ENCODE measurements at regions not wholly inside any gene's neighbourhood (a gene's known extent, or its start where the extent isn't known, plus 50 kb on each side); places are given as distances from the start of the nearest gene placed in this dataset.

- WGBS, 2 donors: 62 to 64% methylated on average over 3 to 10 of the region's 16 CpGs
- no peak overlapping the region for H3K27ac ChIP-seq
- no peak for TF ChIP-seq EP300 (IDR thresholded peaks at IDR 0.05)
- no peak for TF ChIP-seq CTCF (IDR thresholded peaks at IDR 0.05)
- no peak for TF ChIP-seq POLR2A (IDR thresholded peaks at IDR 0.05)
- H3K27me3 ChIP-seq: no peaks in the 10 kb centered on the region
- peak in 1 of 2 donors; percentile 69 for ATAC-seq (ENCODE audit: low FRiP score in 2 of 2)
- DNase-seq: peak in 1 of 2 donors; percentile 71
- no peak overlapping the region for H3K4me3 ChIP-seq
- peaks cover 0 to 21% (median 0%) of the 10 kb centered on the region in 4 donors for H3K9me3 ChIP-seq
- no peaks in the 10 kb centered on the region for H3K36me3 ChIP-seq
- no peaks in the 10 kb centered on the region for H3K4me1 ChIP-seq
Measured at GRCh38 chr16:35506898-35507194, 2047.4 kb downstream of the TP53TG3F start.

DNA sequence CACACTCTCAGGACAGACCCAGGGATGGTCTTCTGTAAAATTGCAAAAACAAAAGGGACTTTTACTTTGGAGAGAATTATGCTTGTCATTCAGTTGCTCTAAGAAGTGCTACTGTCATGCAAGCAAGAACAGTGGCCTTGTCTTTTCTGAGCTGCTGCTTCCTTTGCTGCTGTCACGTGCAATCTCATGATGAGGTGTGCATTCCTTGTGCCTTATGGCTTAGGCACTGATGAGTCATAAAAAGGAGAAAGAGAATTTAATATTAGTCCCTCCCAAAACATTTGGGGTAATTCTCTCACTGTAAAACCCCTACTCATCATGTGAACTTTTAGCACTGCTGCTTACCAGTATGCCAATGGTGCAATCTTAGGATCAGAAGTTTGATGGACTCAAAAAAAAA lies 2051.3 kb downstream of the TP53TG3F start:
- no peaks in the 10 kb centered on the region for H3K36me3 ChIP-seq
- peaks cover 0 to 12% (median 0%) of the 10 kb centered on the region in 4 donors for H3K9me3 ChIP-seq
- ATAC-seq (ENCODE audit: low FRiP score in 2 of 2) (no peak), DNase-seq (no peak)
- no peak overlapping the region for H3K4me3 ChIP-seq
- no peak overlapping the region for H3K27ac ChIP-seq
- no peaks in the 10 kb centered on the region for H3K4me1 ChIP-seq
- TF ChIP-seq EP300 (IDR thresholded peaks at IDR 0.05) (no peak), CTCF (IDR thresholded peaks at IDR 0.05) (no peak), POLR2AphosphoS5 (IDR thresholded peaks at IDR 0.05) (no peak), POLR2A (IDR thresholded peaks at IDR 0.05) (no peak)
- no peaks in the 10 kb centered on the region for H3K27me3 ChIP-seq
- WGBS, 2 donors: 46 to 62% methylated on average over 1 of the region's 1 CpG

DNA sequence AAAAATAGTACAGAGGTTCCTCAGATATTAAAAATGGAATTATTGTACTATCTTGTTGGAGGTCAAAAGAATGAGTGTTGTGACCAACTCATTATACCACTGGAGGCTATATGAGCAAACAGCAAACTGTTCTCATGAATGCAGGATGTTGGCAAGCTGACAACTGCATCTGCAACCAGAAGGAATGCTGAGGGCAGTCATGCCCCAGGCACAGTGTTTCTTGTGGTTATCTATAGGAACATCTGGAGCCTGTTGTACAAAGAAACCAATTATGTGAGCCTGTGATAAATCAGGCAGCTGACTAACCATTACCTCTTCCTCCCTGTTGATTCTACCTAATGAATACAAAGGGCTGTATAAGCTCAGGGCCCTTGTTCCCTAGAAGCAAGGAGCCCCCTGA lies 2057.1 kb downstream of the TP53TG3F start:
- ATAC-seq (ENCODE audit: low FRiP score in 2 of 2): no peak
- H3K9me3 ChIP-seq: no peaks in the 10 kb centered on the region
- TF ChIP-seq POLR2AphosphoS5 (IDR thresholded peaks at IDR 0.05) (no peak), POLR2A (IDR thresholded peaks at IDR 0.05) (no peak), EP300 (IDR thresholded peaks at IDR 0.05) (no peak), CTCF (IDR thresholded peaks at IDR 0.05) (no peak)

GRCh38 chr16:35516971-35517370 lies 2057.6 kb downstream of the TP53TG3F start:
- Histone ChIP-seq H3K27ac (no peak overlapping the region), H3K36me3 (no peaks in the 10 kb centered on the region), H3K4me1 (no peaks in the 10 kb centered on the region), H3K4me3 (no peak overlapping the region), H3K9me3 (no peaks in the 10 kb centered on the region), H3K27me3 (no peaks in the 10 kb centered on the region)
- DNase-seq (no peak), ATAC-seq (ENCODE audit: low FRiP score in 2 of 2) (no peak)
- no peak for TF ChIP-seq POLR2AphosphoS5 (IDR thresholded peaks at IDR 0.05)
- TF ChIP-seq POLR2A (IDR thresholded peaks at IDR 0.05): no peak
- TF ChIP-seq CTCF (IDR thresholded peaks at IDR 0.05): no peak
- no peak for TF ChIP-seq EP300 (IDR thresholded peaks at IDR 0.05)
- WGBS, 2 donors: 62 to 69% methylated on average over 8 of the region's 8 CpGs

More for the DNA sequence above, 2057.1 kb downstream of the TP53TG3F start:
- Histone ChIP-seq H3K27ac (no peak overlapping the region), H3K27me3 (no peaks in the 10 kb centered on the region), H3K4me3 (no peak overlapping the region), H3K4me1 (no peaks in the 10 kb centered on the region), H3K36me3 (no peaks in the 10 kb centered on the region)
- DNase-seq: no peak

DNA sequence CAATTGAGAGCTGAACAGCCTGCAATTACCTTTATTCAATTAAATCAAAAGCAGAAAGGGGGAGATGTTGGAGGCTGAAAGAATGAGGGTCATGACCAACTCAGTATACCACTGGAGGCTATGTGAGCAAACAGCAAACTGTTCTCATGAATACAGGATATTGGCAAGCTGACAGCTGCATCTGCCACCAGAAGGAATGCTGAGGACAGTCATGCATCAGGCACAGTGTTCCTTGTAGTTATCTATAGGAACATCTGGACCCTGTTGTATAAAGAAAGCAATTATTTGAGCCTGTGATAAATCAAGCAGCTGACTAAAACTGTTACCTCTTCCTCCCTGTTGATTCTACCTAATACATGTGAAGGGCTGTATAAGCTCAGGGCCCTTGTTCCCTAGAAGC lies 2064.6 kb downstream of the TP53TG3F start:
- TF ChIP-seq CTCF (IDR thresholded peaks at IDR 0.05) (no peak), EP300 (IDR thresholded peaks at IDR 0.05) (no peak), POLR2AphosphoS5 (IDR thresholded peaks at IDR 0.05) (no peak), POLR2A (IDR thresholded peaks at IDR 0.05) (no peak)
- Histone ChIP-seq H3K36me3 (no peaks in the 10 kb centered on the region), H3K9me3 (peaks cover 0 to 7% (median 0%) of the 10 kb centered on the region in 4 donors), H3K27me3 (no peaks in the 10 kb centered on the region), H3K4me3 (no peak overlapping the region), H3K4me1 (no peaks in the 10 kb centered on the region), H3K27ac (no peak overlapping the region)
- DNase-seq (no peak), ATAC-seq (ENCODE audit: low FRiP score in 2 of 2) (no peak)
